ENCODE measurements at regions not wholly inside any gene's neighbourhood (a gene's known extent, or its start where the extent isn't known, plus 50 kb on each side); places are given as distances from the start of the nearest gene placed in this dataset.

DNA sequence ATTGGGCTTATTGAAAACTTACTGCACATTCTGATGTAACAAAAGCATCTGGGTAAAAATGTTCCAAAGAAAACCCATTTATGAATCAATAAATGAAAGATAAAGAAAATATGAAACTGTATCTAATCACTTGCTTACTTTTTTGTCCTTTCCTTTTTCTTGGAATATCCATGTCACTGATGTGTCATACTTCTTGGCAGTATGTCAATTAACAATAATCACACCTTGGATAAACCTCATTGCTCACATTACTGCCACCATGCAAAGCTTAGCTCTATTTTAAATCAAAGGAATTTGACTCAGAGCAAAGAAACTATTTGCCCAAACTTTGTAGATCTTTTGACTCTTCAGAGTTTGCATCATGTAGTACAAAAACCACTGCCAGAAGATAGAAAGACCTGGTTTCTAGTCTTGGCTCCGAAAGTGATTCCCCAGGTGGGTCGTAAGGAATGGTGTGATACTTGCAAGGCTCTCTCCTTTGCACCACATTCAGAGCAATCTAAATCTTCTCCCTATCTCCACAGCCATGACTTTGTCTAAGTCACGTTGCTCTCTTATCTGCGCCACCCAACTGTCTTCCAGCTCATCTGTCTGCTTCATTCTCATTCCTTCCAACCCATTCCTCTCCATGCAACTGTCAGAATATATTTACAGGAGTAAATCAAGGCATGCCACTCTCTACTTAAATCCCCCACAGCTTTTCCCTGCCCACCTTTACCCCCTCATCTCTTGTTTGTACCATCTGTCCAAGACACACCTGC, 311.9 kb downstream of the COG6 start:
- no peak for DNase-seq (ENCODE audit: low read depth in 2 of 2, low spot score in 1 of 2)

DNA sequence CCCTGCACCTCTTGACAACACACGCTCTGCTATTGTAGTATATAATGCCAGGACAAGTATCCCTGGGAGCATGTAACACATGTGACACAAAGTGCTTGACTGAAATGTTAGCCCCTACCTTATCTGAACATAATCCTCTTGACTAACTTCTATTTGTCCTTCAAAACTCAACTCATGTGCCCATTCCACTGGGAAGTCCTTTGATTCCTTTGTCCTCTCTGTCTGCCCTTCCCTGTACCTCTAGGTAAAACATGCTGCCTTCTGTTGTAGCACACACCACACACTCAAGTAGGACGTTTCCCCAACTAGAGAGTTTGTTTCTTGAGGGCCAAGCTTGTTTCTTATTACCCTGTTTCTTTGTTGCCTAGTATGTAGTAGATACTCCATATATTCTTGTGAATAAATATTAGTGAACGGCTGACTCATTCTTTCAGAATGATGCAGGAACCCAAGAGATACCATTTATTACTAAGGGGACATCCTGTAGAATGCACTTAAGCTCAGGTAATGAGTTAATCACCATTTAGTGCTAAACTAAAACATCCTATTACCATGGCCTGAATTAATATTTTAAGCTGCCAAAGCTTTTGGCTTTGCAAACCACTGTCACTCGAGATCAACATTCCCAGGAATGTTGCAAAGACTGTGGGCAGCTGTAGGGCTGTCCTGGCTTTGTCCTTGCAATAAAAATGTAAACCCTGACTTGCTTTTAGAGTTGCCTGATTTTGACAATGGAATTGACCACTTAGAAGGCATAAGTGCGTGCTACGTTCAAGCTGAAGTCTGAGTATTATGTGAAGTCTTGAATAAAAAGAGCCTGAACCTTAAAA, 313.4 kb downstream of the COG6 start:
- no peak for DNase-seq (ENCODE audit: low read depth in 2 of 2, low spot score in 1 of 2)

DNA sequence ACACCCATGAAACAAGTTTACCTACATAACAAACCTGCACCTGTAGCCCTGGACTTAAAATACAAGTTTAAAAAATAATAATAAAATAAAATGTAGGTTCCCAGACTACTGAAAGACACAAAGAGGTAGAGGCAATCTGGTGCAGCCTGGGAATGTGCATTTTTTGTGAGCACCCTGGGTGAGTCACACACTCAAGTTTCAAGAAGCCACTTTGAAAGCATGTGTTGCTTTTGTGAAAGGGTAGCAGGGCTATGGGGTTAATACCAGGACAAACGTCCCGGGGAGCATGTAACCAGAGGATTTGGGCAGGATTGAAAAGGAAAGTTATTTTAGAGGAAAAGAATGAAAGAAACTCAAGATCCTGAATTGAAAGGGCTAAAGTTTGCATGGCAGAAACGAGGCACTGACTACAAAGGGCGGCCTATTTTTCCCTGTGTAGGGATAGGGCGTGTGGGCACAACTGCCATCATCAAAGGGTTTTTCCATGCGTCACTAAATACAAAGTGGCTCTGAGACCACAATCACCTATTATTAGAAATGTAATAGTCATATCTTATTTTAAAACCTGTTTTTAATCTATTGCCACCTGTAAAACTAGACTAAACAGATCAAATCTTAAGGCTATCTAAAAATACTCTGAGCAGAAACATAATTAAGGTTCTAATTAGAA, 314.9 kb downstream of the COG6 start:
- DNase-seq (ENCODE audit: low read depth in 2 of 2, low spot score in 1 of 2) = no peak

DNA sequence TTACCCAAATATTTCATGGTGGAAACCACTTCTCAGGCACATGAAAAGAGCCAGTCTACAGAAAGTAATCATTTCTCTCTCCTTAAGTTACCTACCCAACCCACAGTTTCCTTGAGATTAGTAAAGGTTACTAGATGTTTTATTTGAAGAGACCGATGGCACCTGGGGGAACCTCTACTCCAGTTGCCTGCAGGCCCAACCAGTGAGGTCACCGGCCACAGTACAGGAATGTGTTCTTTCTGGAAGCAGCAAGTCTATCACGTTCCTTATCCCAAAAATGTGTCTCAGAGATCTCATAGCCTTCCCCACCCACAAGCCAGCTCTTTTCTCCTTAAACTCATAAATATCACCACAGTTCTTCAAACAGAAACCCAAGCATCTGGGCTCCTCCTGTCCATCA, 316.1 kb downstream of the COG6 start:
- DNase-seq (ENCODE audit: low read depth in 2 of 2, low spot score in 1 of 2) = no peak

DNA sequence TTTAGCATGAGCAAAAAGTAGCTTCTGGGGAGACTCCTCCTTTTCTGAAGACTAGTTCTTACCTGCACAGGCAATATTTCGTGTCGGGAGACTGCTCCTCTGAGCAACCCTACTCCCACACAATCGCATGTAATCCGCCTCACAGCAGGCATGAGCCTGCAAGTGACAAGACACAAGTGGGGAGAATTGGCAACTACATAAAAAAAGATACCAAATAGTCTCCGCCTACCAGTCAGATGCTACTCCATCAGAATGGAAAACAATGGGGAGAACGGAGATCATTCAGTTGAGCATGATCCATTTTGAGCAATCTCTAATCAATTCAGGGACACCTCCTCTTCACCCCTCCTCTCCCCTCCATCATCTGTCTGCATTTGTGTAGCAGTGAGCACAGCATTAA, 321.0 kb downstream of the COG6 start:
- DNase-seq (ENCODE audit: low read depth in 2 of 2, low spot score in 1 of 2) = no peak

DNA sequence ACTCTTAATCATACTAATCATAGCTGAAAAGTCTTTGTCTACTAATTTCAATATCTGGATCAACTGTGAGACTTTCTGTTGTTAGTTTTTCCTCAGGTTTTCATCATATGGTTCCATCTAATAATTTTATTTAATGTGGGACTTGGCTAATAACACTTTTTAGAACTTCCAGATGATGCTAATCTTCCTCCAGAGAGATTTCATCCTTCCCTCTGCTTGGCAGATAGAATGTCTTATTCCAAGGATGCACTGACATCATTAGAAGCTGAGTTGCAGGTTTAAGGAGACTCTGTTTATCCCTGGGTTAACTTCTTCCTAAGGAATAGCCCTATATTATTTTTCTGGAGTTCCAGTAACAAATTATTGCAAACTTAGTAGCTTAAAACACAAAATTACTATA, 325.6 kb downstream of the COG6 start:
- DNase-seq (ENCODE audit: low read depth in 2 of 2, low spot score in 1 of 2) = no peak

DNA sequence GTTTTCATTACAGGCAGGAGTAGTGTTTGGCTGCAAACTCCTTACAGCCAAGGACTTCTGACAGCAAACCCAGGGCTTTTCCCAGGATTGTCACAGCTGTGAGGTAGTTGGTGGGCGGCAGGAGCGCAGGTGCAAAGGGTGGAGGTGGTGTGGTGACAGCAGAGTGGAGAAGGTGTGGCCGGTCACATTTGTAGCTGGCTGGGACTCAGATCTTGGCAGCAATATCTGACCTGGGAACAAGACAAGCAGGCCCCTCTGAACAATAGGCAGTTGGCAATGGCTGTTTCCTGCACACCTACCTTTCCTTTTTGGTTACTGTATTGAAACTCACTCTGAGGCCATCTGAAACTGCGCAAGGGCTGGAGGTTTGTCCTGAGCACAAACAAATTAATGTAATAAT, 327.3 kb downstream of the COG6 start:
- DNase-seq (ENCODE audit: low read depth in 2 of 2, low spot score in 1 of 2) = no peak

DNA sequence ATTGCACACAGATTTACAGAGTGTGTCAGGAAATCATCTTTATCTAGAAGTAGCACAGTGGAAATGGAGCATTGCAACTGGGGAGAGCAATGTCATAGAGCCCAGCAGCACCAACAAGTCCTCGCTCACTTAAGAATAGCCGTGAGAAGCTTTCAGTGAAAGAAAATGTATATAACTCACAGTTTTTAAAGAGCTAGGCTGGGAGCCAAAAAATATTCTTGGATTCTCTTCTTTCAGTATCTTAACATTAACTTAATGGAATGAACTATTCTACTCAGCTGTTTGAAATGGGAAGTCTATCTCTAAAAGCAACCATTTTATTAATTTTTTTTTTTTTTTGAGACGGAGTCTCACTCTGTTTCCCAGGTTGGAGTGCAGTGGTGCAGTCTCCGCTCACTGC, 329.6 kb downstream of the COG6 start:
- DNase-seq (ENCODE audit: low read depth in 2 of 2, low spot score in 1 of 2) = no peak

DNA sequence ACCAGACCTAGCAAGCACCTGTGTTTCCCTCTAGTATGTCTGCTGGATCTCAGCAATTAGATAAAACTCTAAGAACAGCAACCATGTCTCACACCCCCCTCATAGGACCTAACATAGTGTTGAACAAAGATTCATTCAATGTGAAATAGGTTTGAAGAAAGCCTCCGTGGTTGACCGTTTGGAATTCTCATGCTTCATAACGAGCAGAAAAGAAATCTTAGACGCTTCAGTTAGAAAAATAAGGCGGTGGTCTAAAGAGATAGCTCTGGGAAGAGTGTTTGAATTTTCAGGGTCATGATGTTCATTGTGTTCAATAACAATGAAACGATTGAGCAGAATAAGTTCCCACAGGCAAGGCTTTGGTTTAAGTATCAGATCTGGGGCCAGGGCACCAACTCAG, 332.9 kb downstream of the COG6 start:
- DNase-seq (ENCODE audit: low read depth in 2 of 2, low spot score in 1 of 2) = no peak

DNA sequence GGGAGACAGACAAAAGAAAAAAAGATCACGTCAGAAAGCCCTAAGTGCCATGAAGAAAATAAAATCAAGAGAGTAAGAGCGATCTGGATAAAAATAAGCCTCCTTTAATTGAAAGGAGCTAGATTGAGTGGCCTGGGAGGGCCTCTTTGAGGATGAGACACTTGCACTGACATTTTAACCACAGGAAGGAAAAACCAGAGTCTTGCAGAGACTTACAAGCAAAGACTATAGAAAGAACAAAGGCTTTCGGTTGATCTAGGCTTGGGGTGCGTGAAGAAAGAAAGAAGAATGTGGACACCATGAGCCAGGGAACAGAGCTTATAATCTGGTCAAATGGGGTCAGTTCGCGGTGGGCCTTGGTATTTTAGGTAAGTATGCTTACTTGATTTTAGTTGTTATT, 342.7 kb downstream of the COG6 start:
- DNase-seq (ENCODE audit: low read depth in 2 of 2, low spot score in 1 of 2) = no peak

DNA sequence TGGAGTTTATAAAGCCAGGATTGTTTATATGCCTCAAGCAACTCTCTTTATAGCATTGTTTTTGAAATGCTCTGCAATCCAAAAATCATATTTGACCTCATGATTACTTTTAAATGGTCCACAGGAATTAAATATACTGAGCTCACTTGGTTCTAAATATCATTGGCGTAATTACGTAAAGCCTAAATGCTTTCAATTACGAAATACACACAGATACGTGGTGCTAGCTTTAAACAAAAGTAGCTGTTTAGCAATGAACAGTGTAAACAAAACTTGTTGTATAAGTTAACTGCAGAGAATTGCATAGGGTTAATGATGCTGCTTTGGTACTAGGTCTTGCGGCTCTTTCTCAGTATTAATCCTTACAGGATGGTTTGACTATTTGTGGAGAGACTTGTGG, 346.6 kb downstream of the COG6 start:
- no peak for DNase-seq (ENCODE audit: low read depth in 2 of 2, low spot score in 1 of 2)

DNA sequence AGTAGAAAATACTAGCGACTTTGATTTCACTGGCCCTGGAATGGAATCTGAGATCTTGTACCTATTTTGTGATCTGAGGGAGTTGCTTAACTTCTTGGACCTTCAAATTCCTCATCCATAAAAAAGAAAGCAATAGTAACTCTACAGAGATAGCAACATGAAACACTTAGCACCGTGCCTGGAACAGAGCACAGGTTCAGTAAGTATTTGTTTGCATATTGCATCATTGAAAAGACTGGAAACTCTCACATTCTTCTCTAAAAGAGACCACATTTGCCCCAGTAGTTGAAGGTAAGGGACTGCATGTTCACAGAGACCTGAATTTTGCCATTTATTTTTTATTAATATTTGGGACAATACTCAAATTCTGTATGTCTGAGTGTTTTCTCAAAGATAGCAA, 358.1 kb downstream of the COG6 start:
- DNase-seq (ENCODE audit: low read depth in 2 of 2, low spot score in 1 of 2) = no peak

DNA sequence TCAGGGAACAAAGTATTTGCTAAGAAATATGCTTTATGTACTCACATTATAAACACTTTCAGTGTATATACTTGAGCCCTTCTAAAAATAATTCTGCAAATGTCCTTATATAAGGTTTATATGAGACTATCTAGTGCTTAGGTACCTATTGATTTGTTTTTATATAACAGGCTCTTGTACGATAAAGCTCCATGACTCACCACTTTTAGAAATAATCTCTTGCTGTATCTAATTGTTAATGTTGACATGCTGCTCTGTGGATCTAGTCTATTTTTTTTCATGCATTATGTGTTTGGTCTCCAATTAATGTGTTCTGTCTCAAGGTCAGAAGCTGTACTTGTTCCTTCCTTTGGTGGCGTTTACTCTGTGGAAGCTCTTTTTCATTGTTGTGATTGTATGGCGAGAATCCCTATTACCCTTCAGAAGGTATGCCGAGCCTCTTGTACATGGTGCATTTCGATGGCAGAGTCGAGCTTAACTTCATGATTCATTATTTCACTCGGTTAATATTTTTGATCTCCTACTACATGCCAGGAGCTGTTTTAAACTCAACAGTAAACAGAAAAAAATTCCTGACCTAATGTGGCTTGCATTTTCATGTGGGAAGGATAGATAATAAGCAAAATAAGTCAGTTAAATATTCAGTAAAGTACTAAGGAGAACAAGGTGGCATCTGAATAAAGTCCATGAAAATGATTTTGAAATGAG, 361.6 kb downstream of the COG6 start:
- no peak for DNase-seq (ENCODE audit: low read depth in 2 of 2, low spot score in 1 of 2)

DNA sequence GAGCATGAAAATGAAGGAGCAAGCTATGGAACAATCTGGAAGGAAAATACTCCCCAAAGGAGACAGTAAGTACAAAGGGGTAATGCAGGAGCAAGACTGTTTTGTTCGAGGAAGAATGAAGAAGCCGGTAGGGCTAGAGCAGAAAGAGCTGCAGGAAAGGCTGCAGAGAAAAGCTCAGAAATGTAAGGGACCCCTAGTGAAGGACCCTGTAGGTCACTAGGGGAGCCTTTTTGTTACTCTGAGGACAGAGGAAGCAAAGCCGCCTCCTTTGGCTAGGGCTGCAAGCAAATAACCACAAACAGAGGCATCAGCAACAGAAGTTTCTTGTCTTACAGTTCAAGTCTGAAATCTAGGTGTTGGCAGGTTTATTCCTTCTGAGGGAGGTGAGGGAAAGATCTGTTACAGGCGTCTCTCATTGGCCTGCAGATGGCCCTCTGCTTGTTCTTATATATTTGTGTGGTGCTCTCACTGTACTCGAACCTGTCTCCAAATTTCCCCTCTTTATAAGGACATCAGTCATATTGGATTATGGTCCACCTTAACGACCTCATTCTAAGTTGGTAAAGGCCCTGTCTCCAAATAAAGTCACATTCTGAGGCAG, 362.3 kb downstream of the COG6 start:
- no peak for DNase-seq (ENCODE audit: low read depth in 2 of 2, low spot score in 1 of 2)

DNA sequence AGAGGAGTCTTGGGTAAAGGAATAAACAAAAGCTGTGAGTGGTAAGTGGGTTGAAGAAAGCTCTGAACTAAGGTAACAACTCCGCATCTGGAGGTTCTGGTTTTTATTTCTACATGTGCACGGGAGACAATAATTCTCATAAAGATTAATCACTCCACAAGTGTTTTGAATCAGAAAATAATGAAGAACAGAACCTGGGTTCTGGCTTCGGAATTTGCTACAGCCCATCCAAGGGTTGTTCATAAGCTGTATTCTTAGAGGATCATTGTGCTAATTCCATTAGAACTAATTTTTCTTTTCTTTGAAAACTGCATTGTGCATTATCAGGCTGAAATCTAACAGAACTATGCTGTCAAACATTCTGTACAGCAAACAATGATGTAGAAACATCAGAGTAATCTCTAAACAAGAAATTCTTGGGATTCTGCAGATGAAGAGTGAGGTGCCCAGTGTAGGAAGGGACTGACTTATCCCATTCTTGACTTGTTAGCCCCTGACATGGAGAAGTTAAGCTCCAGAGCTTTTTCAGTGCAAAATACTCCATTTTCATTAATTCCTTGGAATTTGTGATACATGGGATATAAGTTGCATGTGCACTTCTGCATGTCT, 368.2 kb downstream of the COG6 start:
- DNase-seq (ENCODE audit: low read depth in 2 of 2, low spot score in 1 of 2) = no peak

DNA sequence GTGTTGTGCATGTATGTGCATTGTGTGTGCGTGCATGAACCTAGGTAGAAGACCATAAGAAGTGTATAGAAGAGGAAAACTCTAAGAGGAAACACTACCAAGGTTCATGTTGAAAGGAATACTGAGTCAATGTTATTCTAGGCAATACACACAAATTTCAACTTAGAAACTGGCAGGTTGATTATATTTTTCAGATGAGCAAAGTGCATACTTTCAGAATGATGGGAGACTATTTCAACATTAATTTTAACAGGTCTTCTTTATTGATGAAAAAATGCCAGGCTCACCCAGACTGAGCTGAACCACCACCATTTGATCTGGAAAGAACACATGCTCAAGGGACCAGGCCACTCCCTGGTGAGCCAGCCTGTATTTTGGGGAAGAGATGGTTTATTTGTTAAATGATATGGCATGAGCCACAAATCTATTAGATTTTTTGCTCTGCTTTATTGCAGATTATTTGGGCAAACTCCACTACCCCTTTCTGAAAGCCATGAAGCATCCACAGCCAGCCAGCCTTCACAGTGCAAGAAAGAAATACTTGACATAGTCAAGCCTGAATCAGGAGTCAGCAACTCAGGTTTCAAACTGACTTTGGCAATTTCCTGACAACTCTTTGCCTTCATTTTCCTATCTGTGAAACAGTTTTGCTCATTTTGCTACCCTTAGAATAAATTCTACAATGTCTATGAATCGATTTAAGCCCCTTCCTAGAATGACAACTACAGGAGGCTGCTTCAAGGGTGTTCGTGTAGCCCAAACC, 368.9 kb downstream of the COG6 start:
- DNase-seq (ENCODE audit: low read depth in 2 of 2, low spot score in 1 of 2) = no peak

DNA sequence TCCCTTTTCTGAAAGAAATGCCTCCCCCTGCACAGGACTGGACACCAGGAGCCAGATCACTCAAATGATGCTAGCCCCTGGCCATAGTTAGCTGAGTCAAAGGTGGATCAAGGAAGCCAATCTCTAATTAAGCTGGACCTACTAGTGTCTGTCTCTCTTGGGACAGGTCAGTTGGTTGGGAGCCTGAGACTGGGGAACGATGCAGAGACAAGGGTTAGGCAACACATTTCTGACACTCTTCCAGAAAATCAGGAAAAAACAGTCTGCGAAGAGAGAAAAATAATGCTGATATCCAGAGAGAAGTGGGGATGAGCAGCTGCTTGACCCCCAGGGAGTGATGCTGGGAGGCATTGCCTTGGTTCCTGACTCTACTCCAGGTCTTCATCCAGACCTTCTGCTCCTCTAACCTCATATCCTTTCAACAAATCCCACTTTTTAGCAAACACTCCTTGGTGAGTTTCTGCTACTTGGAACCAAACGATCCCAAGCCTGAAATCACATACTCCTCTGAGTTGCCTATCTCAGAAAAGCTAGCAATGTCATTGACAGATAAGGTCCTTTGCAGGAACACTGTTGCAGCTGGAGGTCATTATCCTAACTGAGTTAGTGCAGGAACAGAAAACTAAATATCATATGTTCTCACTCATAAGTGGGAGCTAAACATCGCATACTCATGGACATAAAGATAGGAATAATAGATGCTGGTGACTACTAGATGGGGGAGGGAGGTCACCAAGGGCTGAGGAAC, 369.7 kb downstream of the COG6 start:
- no peak for DNase-seq (ENCODE audit: low read depth in 2 of 2, low spot score in 1 of 2)

DNA sequence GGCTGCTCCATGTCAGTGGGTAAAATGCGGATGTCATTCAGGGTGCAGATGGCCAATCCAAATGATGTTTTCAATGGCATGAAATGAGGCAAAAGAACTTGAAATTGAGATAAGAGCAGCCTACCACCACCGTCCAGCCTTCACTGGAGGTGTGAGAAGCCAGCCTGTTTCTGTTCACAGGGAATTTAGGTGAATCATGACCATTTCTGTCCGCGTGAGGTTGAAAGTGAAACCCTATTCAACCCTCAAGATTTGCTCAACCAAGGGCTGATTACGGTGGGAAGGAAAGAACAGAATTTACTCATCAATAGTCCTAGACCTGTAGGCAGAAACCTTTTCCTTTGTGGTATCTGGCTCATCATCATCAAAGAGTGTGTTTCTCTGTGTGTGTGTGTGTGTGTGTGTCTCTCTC, 370.7 kb downstream of the COG6 start:
- DNase-seq (ENCODE audit: low read depth in 2 of 2, low spot score in 1 of 2) = no peak

DNA sequence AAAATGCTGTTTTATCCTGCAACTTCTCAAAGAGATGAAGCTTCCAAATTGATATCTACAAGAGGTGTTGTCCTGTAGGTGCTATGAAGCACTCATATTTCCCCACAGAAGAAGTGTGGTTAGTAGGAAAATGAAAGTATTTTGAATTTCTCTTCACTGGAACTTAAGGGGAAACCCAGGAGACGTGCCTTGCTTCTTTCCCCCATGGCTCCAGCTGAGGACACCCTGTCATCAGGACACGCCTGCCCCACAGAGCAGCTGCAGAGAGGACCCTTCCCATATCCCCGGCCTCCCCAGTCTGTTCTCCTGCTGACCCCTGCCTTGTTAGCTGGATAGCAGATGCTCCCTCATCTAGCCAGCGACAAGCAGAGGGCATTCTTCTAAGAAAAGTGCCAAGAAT, 371.3 kb downstream of the COG6 start:
- no peak for DNase-seq (ENCODE audit: low read depth in 2 of 2, low spot score in 1 of 2)

All from stimulated activated CD8-positive, alpha-beta memory T cell treated with anti-CD3 and anti-CD28 coated beads, Interleukin-4, amount 100 ng/mL, for 1 hour (primary cell).